ENCODE measurements at regions not wholly inside any gene's neighbourhood (a gene's known extent, or its start where the extent isn't known, plus 50 kb on each side); places are given as distances from the start of the nearest gene placed in this dataset.

DNA sequence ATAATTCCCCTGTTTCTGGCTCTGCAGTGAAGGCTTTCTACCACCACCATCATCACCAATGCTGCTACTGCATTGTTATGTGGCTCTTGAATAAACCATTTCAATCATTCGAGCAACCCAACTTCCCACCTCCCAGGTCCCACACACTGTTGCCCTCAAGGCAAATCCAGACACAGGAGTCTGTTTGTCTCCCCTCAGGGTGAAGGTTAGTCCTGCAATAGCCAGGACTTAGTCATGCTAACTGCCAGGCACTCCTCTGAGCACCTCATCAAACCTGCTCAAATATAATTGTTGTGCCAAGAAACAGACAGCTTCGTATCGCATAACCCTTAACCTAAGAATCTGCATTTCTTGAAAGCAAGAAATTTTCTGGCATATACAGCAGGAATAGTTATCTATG is 213.2 kb downstream of the KDR start:
- Histone ChIP-seq H3K27me3 (ENCODE audit: control insufficient read depth in 2 of 2, insufficient read depth in 2 of 2, low read length in 2 of 2) (no peaks in the 10 kb centered on the region), H3K36me3 (replicated peaks in 1 of 2; ENCODE audit: control insufficient read depth in 1 of 2, insufficient read depth in 2 of 2, low read length in 2 of 2) (no peaks in the 10 kb centered on the region), H2AFZ (ENCODE audit: insufficient read depth, low read depth, low read length, poor library complexity, severe bottlenecking) (no peak overlapping the region), H4K20me1 (ENCODE audit: insufficient read depth, low read length) (no peaks in the 10 kb centered on the region), H3K79me2 (ENCODE audit: insufficient read depth, low read length) (no peaks in the 10 kb centered on the region), H3K4me2 (replicated peaks; ENCODE audit: extremely low read depth, low read length, poor library complexity, severe bottlenecking) (no peak overlapping the region), H3K4me3 (replicated peaks in 1 of 3; ENCODE audit: low read depth in 2 of 3, low read length in 3 of 3) (no peak overlapping the region), H3K27ac (ENCODE audit: low read depth in 1 of 2, low read length in 2 of 2) (no peak overlapping the region), H3K9ac (ENCODE audit: insufficient read depth, low read length, poor library complexity, severe bottlenecking) (no peak overlapping the region), H3K9me3 (replicated peaks in 1 of 2; ENCODE audit: control insufficient read depth in 1 of 2, insufficient read depth in 1 of 2, low read length in 2 of 2) (no peaks in the 10 kb centered on the region), H3K4me1 (ENCODE audit: control insufficient read depth in 1 of 2, insufficient read depth in 2 of 2, low read length in 2 of 2) (no peaks in the 10 kb centered on the region)
- H3K36me3 Mint-ChIP-seq: no peaks in the 10 kb centered on the region
- no peak overlapping the region for H3K27ac Mint-ChIP-seq
- H3K9me3 Mint-ChIP-seq: peaks cover 0 to 2% (median 0%) of the 10 kb centered on the region in 7 donors
- H3K4me1 Mint-ChIP-seq: no peaks in the 10 kb centered on the region
- DNase-seq: no peak
- intact Hi-C loops (cut with micrococcal nuclease): no loop called here
- no peak for TF ChIP-seq CTCF (IDR thresholded peaks at IDR 0.05)
- no peaks in the 10 kb centered on the region for H3K27me3 Mint-ChIP-seq (ENCODE audit: low read depth in 3 of 3)
- H3K4me3 Mint-ChIP-seq: no peak overlapping the region
- 100% methylated on average over 1 of the region's 3 CpGs for WGBS (ENCODE audit: insufficient coverage)

GRCh38 chr4:54909961-54910360 is 215.4 kb downstream of the KDR start:
- no peak for TF ChIP-seq CTCF (IDR thresholded peaks at IDR 0.05)
- Histone ChIP-seq H3K27me3 (ENCODE audit: control insufficient read depth in 2 of 2, insufficient read depth in 2 of 2, low read length in 2 of 2) (no peaks in the 10 kb centered on the region), H3K9ac (ENCODE audit: insufficient read depth, low read length, poor library complexity, severe bottlenecking) (no peak overlapping the region), H3K36me3 (replicated peaks in 1 of 2; ENCODE audit: control insufficient read depth in 1 of 2, insufficient read depth in 2 of 2, low read length in 2 of 2) (no peaks in the 10 kb centered on the region), H3K27ac (ENCODE audit: low read depth in 1 of 2, low read length in 2 of 2) (no peak overlapping the region), H2AFZ (ENCODE audit: insufficient read depth, low read depth, low read length, poor library complexity, severe bottlenecking) (no peak overlapping the region), H3K4me1 (ENCODE audit: control insufficient read depth in 1 of 2, insufficient read depth in 2 of 2, low read length in 2 of 2) (no peaks in the 10 kb centered on the region), H3K4me2 (replicated peaks; ENCODE audit: extremely low read depth, low read length, poor library complexity, severe bottlenecking) (no peak overlapping the region), H3K4me3 (replicated peaks in 1 of 3; ENCODE audit: low read depth in 2 of 3, low read length in 3 of 3) (no peak overlapping the region), H4K20me1 (ENCODE audit: insufficient read depth, low read length) (no peaks in the 10 kb centered on the region), H3K79me2 (ENCODE audit: insufficient read depth, low read length) (no peaks in the 10 kb centered on the region), H3K9me3 (replicated peaks in 1 of 2; ENCODE audit: control insufficient read depth in 1 of 2, insufficient read depth in 1 of 2, low read length in 2 of 2) (no peaks in the 10 kb centered on the region)
- WGBS (ENCODE audit: insufficient coverage): 60% methylated on average over 1 of the region's 2 CpGs
- intact Hi-C loops (cut with micrococcal nuclease): no loop called here
- DNase-seq: no peak
- Mint-ChIP-seq H3K27me3 (ENCODE audit: low read depth in 3 of 3) (no peaks in the 10 kb centered on the region), H3K9me3 (peaks cover 0 to 10% (median 3%) of the 10 kb centered on the region in 7 donors), H3K36me3 (no peaks in the 10 kb centered on the region), H3K4me3 (no peak overlapping the region), H3K4me1 (no peaks in the 10 kb centered on the region), H3K27ac (no peak overlapping the region)

All from CD14-positive monocyte (primary cell).